ENCODE measurements at regions not wholly inside any gene's neighbourhood (a gene's known extent, or its start where the extent isn't known, plus 50 kb on each side); places are given as distances from the start of the nearest gene placed in this dataset.
"Not testable (repeated sequence)": the region's sequence is repeated elsewhere in the genome, so short reads cannot be mapped to it uniquely, and the experiment has no call there.

DNA sequence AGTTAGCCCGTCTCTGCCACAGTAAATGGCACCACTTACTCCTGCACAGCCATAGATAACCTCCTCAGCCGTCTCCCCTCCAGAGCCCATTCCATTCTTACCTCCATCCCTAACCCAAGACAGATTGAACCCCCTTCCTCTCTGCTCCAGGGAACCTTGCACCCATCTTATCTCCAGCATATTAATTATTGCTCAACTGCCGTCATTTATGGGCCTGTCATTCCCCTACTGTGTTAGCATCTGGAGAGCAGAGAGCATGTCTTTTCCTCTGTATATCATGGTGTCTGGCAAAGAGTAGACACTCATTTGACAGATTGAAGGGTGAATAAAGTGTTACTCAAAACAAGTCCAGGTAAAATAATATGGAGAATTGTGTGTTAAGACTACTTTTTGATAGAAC lies 270.0 kb downstream of the CEP170 start:
- H3K79me2 ChIP-seq (ENCODE audit: insufficient read depth, low read length); H3K9ac ChIP-seq (ENCODE audit: insufficient read depth, low read depth, low read length); H3K27ac ChIP-seq (ENCODE audit: extremely low read length, insufficient read depth, low read length); H3K4me1 ChIP-seq (ENCODE audit: insufficient read depth, low read length); H4K20me1 ChIP-seq (ENCODE audit: insufficient read depth, low read length); H3K4me3 ChIP-seq (replicated peaks in 1 of 3; ENCODE audit: insufficient read depth in 1 of 3, low read depth in 2 of 3, low read length in 3 of 3); H3K9me3 ChIP-seq (ENCODE audit: low read length); in situ Hi-C loops (cut with HindIII; ENCODE audit: extremely low pct_ligation_motif_present, low pct_unique_long_range_greater_than_20kb); H2AFZ ChIP-seq (ENCODE audit: low read length); H3K27me3 ChIP-seq (ENCODE audit: control insufficient read depth in 1 of 2, insufficient read depth in 2 of 2, low read length in 2 of 2); H3K36me3 ChIP-seq (replicated peaks in 1 of 2; ENCODE audit: control insufficient read depth in 1 of 2, insufficient read depth in 2 of 2, low read length in 2 of 2); BruUV-seq (replicated peaks); POLR2A ChIA-PET; CTCF ChIA-PET (ENCODE audit: low intra/inter-chr PET ratio, low total read pairs); ATAC-seq; DNase-seq (ENCODE audit: low spot score); H3K4me2 ChIP-seq (ENCODE audit: low read depth, low read length); FAIRE-seq; intact Hi-C loops (cut with micrococcal nuclease; ENCODE audit: unreplicated experiment): not testable (repeated sequence)
- 15% methylated on average over 3 of the region's 3 CpGs for WGBS (ENCODE audit: low lambda C conversion rate)

DNA sequence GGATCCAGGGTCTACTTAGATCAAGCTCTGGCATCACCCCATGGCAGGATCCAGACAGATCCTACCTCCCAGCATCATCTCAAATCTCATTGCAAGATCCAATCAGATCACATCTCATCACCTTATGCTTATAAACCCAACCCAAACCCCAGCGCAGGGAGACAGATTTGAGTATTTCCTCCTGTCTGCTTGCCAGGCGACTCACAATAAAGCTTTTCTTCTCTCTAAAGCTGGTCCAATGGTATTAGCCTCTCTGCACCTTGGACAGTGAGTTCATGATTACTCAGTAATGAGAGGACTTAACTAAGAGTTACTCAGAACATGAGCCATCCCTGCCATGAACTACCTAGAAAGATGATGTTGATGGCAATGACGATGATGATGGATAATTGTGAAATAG lies 281.7 kb downstream of the CEP170 start:
- BruUV-seq (replicated peaks); H3K9ac ChIP-seq (ENCODE audit: insufficient read depth, low read depth, low read length); H2AFZ ChIP-seq (ENCODE audit: low read length); H3K79me2 ChIP-seq (ENCODE audit: insufficient read depth, low read length); H3K4me1 ChIP-seq (ENCODE audit: insufficient read depth, low read length); H3K36me3 ChIP-seq (replicated peaks in 1 of 2; ENCODE audit: control insufficient read depth in 1 of 2, insufficient read depth in 2 of 2, low read length in 2 of 2); H4K20me1 ChIP-seq (ENCODE audit: insufficient read depth, low read length); FAIRE-seq; ATAC-seq; H3K4me2 ChIP-seq (ENCODE audit: low read depth, low read length); in situ Hi-C loops (cut with HindIII; ENCODE audit: extremely low pct_ligation_motif_present, low pct_unique_long_range_greater_than_20kb); H3K4me3 ChIP-seq (replicated peaks in 1 of 3; ENCODE audit: insufficient read depth in 1 of 3, low read depth in 2 of 3, low read length in 3 of 3); H3K27ac ChIP-seq (ENCODE audit: extremely low read length, insufficient read depth, low read length); DNase-seq (ENCODE audit: low spot score); H3K9me3 ChIP-seq (ENCODE audit: low read length); H3K27me3 ChIP-seq (ENCODE audit: control insufficient read depth in 1 of 2, insufficient read depth in 2 of 2, low read length in 2 of 2); intact Hi-C loops (cut with micrococcal nuclease; ENCODE audit: unreplicated experiment); POLR2A ChIA-PET; CTCF ChIA-PET (ENCODE audit: low intra/inter-chr PET ratio, low total read pairs): not testable (repeated sequence)
- WGBS (ENCODE audit: low lambda C conversion rate), result 5% methylated on average over 3 of the region's 3 CpGs

DNA sequence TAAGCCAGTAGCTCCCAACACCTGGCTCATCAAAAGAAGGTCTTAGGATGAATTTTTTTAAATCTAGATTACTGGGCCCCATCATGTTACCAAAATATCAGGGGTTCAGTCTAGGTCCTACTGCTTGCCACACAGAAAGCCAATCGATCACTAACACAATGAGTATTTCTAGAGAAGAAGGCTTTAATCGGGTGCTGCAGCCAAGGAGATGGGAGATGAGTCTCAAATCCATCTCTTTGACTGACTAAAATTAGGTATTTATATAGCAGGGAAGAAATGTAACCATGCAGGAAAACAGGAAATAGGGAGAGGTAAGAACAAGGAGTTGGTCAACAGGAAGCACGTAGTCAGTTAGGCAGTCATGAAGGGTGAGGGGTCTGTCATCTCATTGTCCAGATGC lies 288.2 kb downstream of the CEP170 start:
- no peak overlapping the region for H3K4me3 ChIP-seq (replicated peaks in 1 of 3; ENCODE audit: insufficient read depth in 1 of 3, low read depth in 2 of 3, low read length in 3 of 3)
- no peak for DNase-seq (ENCODE audit: low spot score)
- FAIRE-seq, result no peak
- H4K20me1 ChIP-seq (ENCODE audit: insufficient read depth, low read length), result no peaks in the 10 kb centered on the region
- peaks cover 8% of the 10 kb centered on the region for H3K9me3 ChIP-seq (ENCODE audit: low read length)
- BruUV-seq (replicated peaks), result no TSS peak
- 39% methylated on average over 3 of the region's 3 CpGs for WGBS (ENCODE audit: low lambda C conversion rate)
- H3K4me2 ChIP-seq (ENCODE audit: low read depth, low read length), result no peak overlapping the region
- no peaks in the 10 kb centered on the region for H3K79me2 ChIP-seq (ENCODE audit: insufficient read depth, low read length)
- no peak overlapping the region for H3K9ac ChIP-seq (ENCODE audit: insufficient read depth, low read depth, low read length)
- H3K27me3 ChIP-seq (ENCODE audit: control insufficient read depth in 1 of 2, insufficient read depth in 2 of 2, low read length in 2 of 2), result no peaks in the 10 kb centered on the region
- intact Hi-C loops (cut with micrococcal nuclease; ENCODE audit: unreplicated experiment), result no loop called here
- no peak overlapping the region for H3K27ac ChIP-seq (ENCODE audit: extremely low read length, insufficient read depth, low read length)
- no peaks in the 10 kb centered on the region for H3K36me3 ChIP-seq (replicated peaks in 1 of 2; ENCODE audit: control insufficient read depth in 1 of 2, insufficient read depth in 2 of 2, low read length in 2 of 2)
- peak; percentile 97 for TF ChIP-seq ZNF124 (CRISPR knock-in tag; IDR thresholded peaks at IDR 0.05)
- no peak for TF ChIP-seq MEIS2 (CRISPR knock-in tag; IDR thresholded peaks at IDR 0.05)
- H3K4me1 ChIP-seq (ENCODE audit: insufficient read depth, low read length), result no peaks in the 10 kb centered on the region
- POLR2A ChIA-PET, result no interaction called here
- CTCF ChIA-PET (ENCODE audit: low intra/inter-chr PET ratio, low total read pairs), result no interaction called here
- ATAC-seq, result no peak
- in situ Hi-C loops (cut with HindIII; ENCODE audit: extremely low pct_ligation_motif_present, low pct_unique_long_range_greater_than_20kb), result no loop called here
- H2AFZ ChIP-seq (ENCODE audit: low read length), result no peak overlapping the region

GRCh38 chr1:242959397-242959796 lies 295.7 kb downstream of the CEP170 start:
- H3K79me2 ChIP-seq (ENCODE audit: insufficient read depth, low read length); H3K4me1 ChIP-seq (ENCODE audit: insufficient read depth, low read length); H3K9me3 ChIP-seq (ENCODE audit: low read length); H4K20me1 ChIP-seq (ENCODE audit: insufficient read depth, low read length); H3K27me3 ChIP-seq (ENCODE audit: control insufficient read depth in 1 of 2, insufficient read depth in 2 of 2, low read length in 2 of 2); H3K4me3 ChIP-seq (replicated peaks in 1 of 3; ENCODE audit: insufficient read depth in 1 of 3, low read depth in 2 of 3, low read length in 3 of 3); BruUV-seq (replicated peaks); CTCF ChIA-PET (ENCODE audit: low intra/inter-chr PET ratio, low total read pairs); FAIRE-seq; H2AFZ ChIP-seq (ENCODE audit: low read length); POLR2A ChIA-PET; ATAC-seq; in situ Hi-C loops (cut with HindIII; ENCODE audit: extremely low pct_ligation_motif_present, low pct_unique_long_range_greater_than_20kb); intact Hi-C loops (cut with micrococcal nuclease; ENCODE audit: unreplicated experiment); H3K36me3 ChIP-seq (replicated peaks in 1 of 2; ENCODE audit: control insufficient read depth in 1 of 2, insufficient read depth in 2 of 2, low read length in 2 of 2); DNase-seq (ENCODE audit: low spot score); H3K27ac ChIP-seq (ENCODE audit: extremely low read length, insufficient read depth, low read length); H3K4me2 ChIP-seq (ENCODE audit: low read depth, low read length); H3K9ac ChIP-seq (ENCODE audit: insufficient read depth, low read depth, low read length): not testable (repeated sequence)
- WGBS (ENCODE audit: low lambda C conversion rate), result 3% methylated on average over 3 of the region's 3 CpGs
